Choroid plexus epithelial cell (primary cell): ENCODE measurements at regions not wholly inside any gene's neighbourhood (a gene's known extent, or its start where the extent isn't known, plus 50 kb on each side); places are given as distances from the start of the nearest gene placed in this dataset.

Experiments
- DNase-seq: peaks from one replicate; pipeline ENCODE4 v3.0.0-alpha.2; 2010; ENCODE audit warnings: low read depth
- H3K4me3 ChIP-seq: 2 replicates; pipeline ENCODE4 v1.5.1; 2011; ENCODE audit warnings: low read depth, mild to moderate bottlenecking, control low read depth, low read length, moderate library complexity
- CTCF ChIP-seq: conservative IDR thresholded peaks from 2 replicates; pipeline ENCODE4 v1.5.1; 2011; ENCODE audit warnings: low read depth, mild to moderate bottlenecking, control low read depth, inconsistent platforms, low read length, moderate library complexity

GRCh38 chr14:54136894-54137613 lies 180.4 kb upstream of the BMP4 start:
- no peak for TF ChIP-seq CTCF
- DNase-seq = no peak
- H3K4me3 ChIP-seq = no peak overlapping the region

GRCh38 chr14:54137614-54137961 lies 181.0 kb upstream of the BMP4 start:
- no peak for DNase-seq
- H3K4me3 ChIP-seq = no peak overlapping the region
- TF ChIP-seq CTCF = no peak

GRCh38 chr14:54138024-54138353 lies 181.4 kb upstream of the BMP4 start:
- H3K4me3 ChIP-seq = no peak overlapping the region
- no peak for DNase-seq
- TF ChIP-seq CTCF = no peak

- no peak overlapping the region for H3K4me3 ChIP-seq
- no peak for TF ChIP-seq CTCF
- DNase-seq = no peak
These were observed 181.9 kb upstream of the BMP4 start for GRCh38 chr14:54138354-54139038.

GRCh38 chr14:54140551-54140950 lies 183.9 kb upstream of the BMP4 start:
- no peak for DNase-seq
- no peak for TF ChIP-seq CTCF
- no peak overlapping the region for H3K4me3 ChIP-seq

GRCh38 chr14:54146601-54147000 lies 190.0 kb upstream of the BMP4 start:
- H3K4me3 ChIP-seq = no peak overlapping the region
- DNase-seq = no peak
- TF ChIP-seq CTCF = no peak

- DNase-seq = peak; percentile 81
- no peak for TF ChIP-seq CTCF
- no peak overlapping the region for H3K4me3 ChIP-seq
These were observed 190.7 kb upstream of the BMP4 start for GRCh38 chr14:54147282-54147681.
